NT2/D1 (cell line): ENCODE measurements at regions not wholly inside any gene's neighbourhood (a gene's known extent, or its start where the extent isn't known, plus 50 kb on each side); places are given as distances from the start of the nearest gene placed in this dataset.
A peak's percentile ranks its signal among the peaks of the same experiment; 100 is the strongest.

Experiments
- DNase-seq: peaks from one replicate; pipeline ENCODE4 v3.0.0-alpha.2; 2011; ENCODE audit warnings: low read depth, low spot score
- H3K27me3 ChIP-seq: 2 replicates; pipeline ENCODE4 v1.6.0; 2011; ENCODE audit warnings: mild to moderate bottlenecking; ENCODE audit not compliant: insufficient read length, insufficient read depth
- H3K36me3 ChIP-seq: 2 replicates; pipeline ENCODE4 v1.6.1; 2011; ENCODE audit warnings: mild to moderate bottlenecking, low read length, mixed read lengths; ENCODE audit not compliant: insufficient read depth, insufficient read length
- H3K4me1 ChIP-seq: 2 replicates; pipeline ENCODE4 v1.5.1; 2011; ENCODE audit not compliant: insufficient read depth, insufficient read length
- H3K4me3 ChIP-seq: 2 replicates; pipeline ENCODE4 v1.5.1; 2011; ENCODE audit warnings: low read depth; ENCODE audit not compliant: insufficient read length
- H3K9ac ChIP-seq: 2 replicates; pipeline ENCODE4 v1.6.0; 2011; ENCODE audit warnings: low read depth; ENCODE audit not compliant: insufficient read length
- H3K9me3 ChIP-seq: 2 replicates; pipeline ENCODE4 v1.5.1; 2011; ENCODE audit warnings: mild to moderate bottlenecking, low read length; ENCODE audit not compliant: insufficient read depth
- SUZ12 ChIP-seq: IDR thresholded peaks from 2 replicates; pipeline ENCODE4 v1.6.1; 2011; ENCODE audit not compliant: insufficient read length, insufficient read depth; ENCODE audit errors: extremely low read depth
- YY1 ChIP-seq: IDR thresholded peaks from 2 replicates; pipeline ENCODE4 v1.6.1; 2011; ENCODE audit not compliant: insufficient read length, insufficient read depth
- ZNF274 ChIP-seq: IDR thresholded peaks from 2 replicates; pipeline ENCODE4 v1.6.1; 2011; ENCODE audit warnings: mild to moderate bottlenecking, low read depth, low read length

GRCh38 chr14:56944397-56944796 is 134.1 kb upstream of the OTX2 start:
- no peak for TF ChIP-seq SUZ12
- no peak for TF ChIP-seq YY1
- no peaks in the 10 kb centered on the region for H3K36me3 ChIP-seq
- H3K27me3 ChIP-seq, result no peaks in the 10 kb centered on the region

GRCh38 chr14:56933446-56933845 is 123.2 kb upstream of the OTX2 start:
- no peak for DNase-seq
- no peaks in the 10 kb centered on the region for H3K4me1 ChIP-seq
- no peak for TF ChIP-seq ZNF274
- TF ChIP-seq YY1, result no peak
- TF ChIP-seq SUZ12, result no peak
- no peak overlapping the region for H3K9ac ChIP-seq
- H3K27me3 ChIP-seq, result no peaks in the 10 kb centered on the region
- no peaks in the 10 kb centered on the region for H3K9me3 ChIP-seq
- no peaks in the 10 kb centered on the region for H3K36me3 ChIP-seq
- H3K4me3 ChIP-seq, result no peak overlapping the region

More at GRCh38 chr14:56944397-56944796, 134.1 kb upstream of the OTX2 start:
- H3K9me3 ChIP-seq, result no peaks in the 10 kb centered on the region
- DNase-seq, result no peak
- H3K9ac ChIP-seq, result no peak overlapping the region
- H3K4me3 ChIP-seq, result no peak overlapping the region
- H3K4me1 ChIP-seq, result no peaks in the 10 kb centered on the region

- Histone ChIP-seq H3K36me3 (no peaks in the 10 kb centered on the region), H3K4me3 (no peak overlapping the region), H3K9ac (no peak overlapping the region), H3K9me3 (peaks cover 5% of the 10 kb centered on the region; the same call in 1 of the 2 replicates), H3K4me1 (no peaks in the 10 kb centered on the region), H3K27me3 (no peaks in the 10 kb centered on the region)
- TF ChIP-seq YY1, result no peak
- DNase-seq, result peak; percentile 89
These were observed 108.7 kb upstream of the OTX2 start for GRCh38 chr14:56918849-56919574.

- TF ChIP-seq SUZ12 (no peak), ZNF274 (no peak), YY1 (no peak)
- Histone ChIP-seq H3K36me3 (no peaks in the 10 kb centered on the region), H3K27me3 (no peaks in the 10 kb centered on the region), H3K4me1 (peaks cover 2% of the 10 kb centered on the region), H3K9ac (no peak overlapping the region), H3K9me3 (no peaks in the 10 kb centered on the region), H3K4me3 (no peak overlapping the region)
- peak; percentile 71 for DNase-seq
These were observed 95.0 kb upstream of the OTX2 start for GRCh38 chr14:56905282-56905681.

- H3K4me1 ChIP-seq, result peaks cover 2% of the 10 kb centered on the region
- DNase-seq, result no peak
- no peak overlapping the region for H3K4me3 ChIP-seq
- H3K9ac ChIP-seq, result no peak overlapping the region
- TF ChIP-seq SUZ12, result no peak
- no peak for TF ChIP-seq YY1
- TF ChIP-seq ZNF274, result no peak
- no peaks in the 10 kb centered on the region for H3K9me3 ChIP-seq
- H3K27me3 ChIP-seq, result no peaks in the 10 kb centered on the region
- H3K36me3 ChIP-seq, result no peaks in the 10 kb centered on the region
These were observed 93.2 kb upstream of the OTX2 start for GRCh38 chr14:56903304-56903969.

GRCh38 chr14:56902385-56902784 is 92.1 kb upstream of the OTX2 start:
- Histone ChIP-seq H3K4me1 (peaks cover 2% of the 10 kb centered on the region), H3K27me3 (no peaks in the 10 kb centered on the region), H3K36me3 (no peaks in the 10 kb centered on the region), H3K4me3 (no peak overlapping the region), H3K9me3 (no peaks in the 10 kb centered on the region), H3K9ac (no peak overlapping the region)
- DNase-seq, result no peak
- TF ChIP-seq YY1 (no peak), ZNF274 (no peak), SUZ12 (no peak)

- no peaks in the 10 kb centered on the region for H3K9me3 ChIP-seq
- H3K9ac ChIP-seq, result no peak overlapping the region
- H3K36me3 ChIP-seq, result no peaks in the 10 kb centered on the region
- DNase-seq, result no peak
- TF ChIP-seq ZNF274 (no peak), SUZ12 (no peak), YY1 (no peak)
- H3K4me3 ChIP-seq, result no peak overlapping the region
- no peaks in the 10 kb centered on the region for H3K27me3 ChIP-seq
- peaks cover 2% of the 10 kb centered on the region for H3K4me1 ChIP-seq
These were observed 90.4 kb upstream of the OTX2 start for GRCh38 chr14:56900726-56901125.
